ENCODE measurements at regions not wholly inside any gene's neighbourhood (a gene's known extent, or its start where the extent isn't known, plus 50 kb on each side); places are given as distances from the start of the nearest gene placed in this dataset.
"Not testable (repeated sequence)": the region's sequence is repeated elsewhere in the genome, so short reads cannot be mapped to it uniquely, and the experiment has no call there.

- TF ChIP-seq POLR2A, POLR2AphosphoS5, CTCF (IDR thresholded peaks at IDR 0.05): not testable (repeated sequence)
Measured at GRCh38 chr5:56724857-56725256, 90.5 kb upstream of the MAP3K1 start.

All from stomach (tissue), 4 donors.